ENCODE measurements at regions not wholly inside any gene's neighbourhood (a gene's known extent, or its start where the extent isn't known, plus 50 kb on each side); places are given as distances from the start of the nearest gene placed in this dataset.
"Not testable (repeated sequence)": the region's sequence is repeated elsewhere in the genome, so short reads cannot be mapped to it uniquely, and the experiment has no call there.

GRCh38 chrX:27156921-27157320 is 306.2 kb downstream of the PPP4R3C start:
- not testable (repeated sequence) for DNase-seq (ENCODE audit: low read depth, low spot score)

- DNase-seq (ENCODE audit: low read depth, low spot score) = no peak
Observed at GRCh38 chrX:27136325-27136724, 326.8 kb downstream of the PPP4R3C start.

- DNase-seq (ENCODE audit: low read depth, low spot score) = no peak
Observed at GRCh38 chrX:27132862-27133261, 330.3 kb downstream of the PPP4R3C start.

GRCh38 chrX:27087176-27087575 is 376.0 kb downstream of the PPP4R3C start:
- not testable (repeated sequence) for DNase-seq (ENCODE audit: low read depth, low spot score)

- DNase-seq (ENCODE audit: low read depth, low spot score) = no peak
Observed at GRCh38 chrX:27086237-27086636, 376.9 kb downstream of the PPP4R3C start.

GRCh38 chrX:27085346-27085745 is 377.8 kb downstream of the PPP4R3C start:
- no peak for DNase-seq (ENCODE audit: low read depth, low spot score)

GRCh38 chrX:27078371-27078770 is 384.8 kb downstream of the PPP4R3C start:
- DNase-seq (ENCODE audit: low read depth, low spot score) = no peak

GRCh38 chrX:27057883-27058282 is 405.3 kb downstream of the PPP4R3C start:
- no peak for DNase-seq (ENCODE audit: low read depth, low spot score)

GRCh38 chrX:27039332-27039731 is 423.8 kb downstream of the PPP4R3C start:
- no peak for DNase-seq (ENCODE audit: low read depth, low spot score)

- no peak for DNase-seq (ENCODE audit: low read depth, low spot score)
Observed at GRCh38 chrX:27008486-27008885, 454.7 kb downstream of the PPP4R3C start.

GRCh38 chrX:26999634-27000033 is 463.5 kb downstream of the PPP4R3C start:
- no peak for DNase-seq (ENCODE audit: low read depth, low spot score)

- no peak for DNase-seq (ENCODE audit: low read depth, low spot score)
Observed at GRCh38 chrX:26958261-26958660, 504.9 kb downstream of the PPP4R3C start.

GRCh38 chrX:26954029-26954428 is 509.1 kb downstream of the PPP4R3C start:
- DNase-seq (ENCODE audit: low read depth, low spot score) = no peak

- DNase-seq (ENCODE audit: low read depth, low spot score) = no peak
Observed at GRCh38 chrX:26952213-26952612, 510.9 kb downstream of the PPP4R3C start.

GRCh38 chrX:26927419-26927818 is 535.7 kb downstream of the PPP4R3C start:
- no peak for DNase-seq (ENCODE audit: low read depth, low spot score)

GRCh38 chrX:26925088-26925487 is 538.1 kb downstream of the PPP4R3C start:
- no peak for DNase-seq (ENCODE audit: low read depth, low spot score)

- DNase-seq (ENCODE audit: low read depth, low spot score) = no peak
Observed at GRCh38 chrX:26922278-26922677, 540.9 kb downstream of the PPP4R3C start.

GRCh38 chrX:26918631-26919030 is 544.5 kb downstream of the PPP4R3C start:
- no peak for DNase-seq (ENCODE audit: low read depth, low spot score)

GRCh38 chrX:26916991-26917390 is 546.1 kb downstream of the PPP4R3C start:
- no peak for DNase-seq (ENCODE audit: low read depth, low spot score)

- no peak for DNase-seq (ENCODE audit: low read depth, low spot score)
Observed at GRCh38 chrX:26915064-26915463, 548.1 kb downstream of the PPP4R3C start.

GRCh38 chrX:26914232-26914631 is 548.9 kb downstream of the PPP4R3C start:
- no peak for DNase-seq (ENCODE audit: low read depth, low spot score)

GRCh38 chrX:26911785-26912184 is 551.4 kb downstream of the PPP4R3C start:
- DNase-seq (ENCODE audit: low read depth, low spot score) = not testable (repeated sequence)

- DNase-seq (ENCODE audit: low read depth, low spot score) = no peak
Observed at GRCh38 chrX:26909728-26910127, 553.4 kb downstream of the PPP4R3C start.

GRCh38 chrX:26908218-26908617 is 554.9 kb downstream of the PPP4R3C start:
- no peak for DNase-seq (ENCODE audit: low read depth, low spot score)

- no peak for DNase-seq (ENCODE audit: low read depth, low spot score)
Observed at GRCh38 chrX:26889574-26889973, 573.6 kb downstream of the PPP4R3C start.
